GM23248 (cell line): ENCODE measurements at regions not wholly inside any gene's neighbourhood (a gene's known extent, or its start where the extent isn't known, plus 50 kb on each side); places are given as distances from the start of the nearest gene placed in this dataset.

Source experiments
- EZH2 ChIP-seq: fragments of 200-600 bp; sonication (generic); IDR thresholded peaks from 2 replicates; pipeline ENCODE4 v1.6.1; 2018; ENCODE audit warnings: antibody characterized with exemption, mild to moderate bottlenecking; ENCODE audit not compliant: insufficient read depth, poor library complexity, severe bottlenecking
- EZH2phosphoT487 ChIP-seq: fragments of 200-600 bp; sonication (generic); IDR thresholded peaks from 2 replicates; pipeline ENCODE4 v1.6.1; 2018; ENCODE audit warnings: antibody characterized with exemption, moderate library complexity, mild to moderate bottlenecking, low read depth; ENCODE audit not compliant: insufficient read depth

GRCh38 chrX:43239356-43239755 is 416.7 kb upstream of the MAOA start:
- TF ChIP-seq EZH2 (no peak), EZH2phosphoT487 (no peak)
